ENCODE measurements at regions not wholly inside any gene's neighbourhood (a gene's known extent, or its start where the extent isn't known, plus 50 kb on each side); places are given as distances from the start of the nearest gene placed in this dataset.

DNA sequence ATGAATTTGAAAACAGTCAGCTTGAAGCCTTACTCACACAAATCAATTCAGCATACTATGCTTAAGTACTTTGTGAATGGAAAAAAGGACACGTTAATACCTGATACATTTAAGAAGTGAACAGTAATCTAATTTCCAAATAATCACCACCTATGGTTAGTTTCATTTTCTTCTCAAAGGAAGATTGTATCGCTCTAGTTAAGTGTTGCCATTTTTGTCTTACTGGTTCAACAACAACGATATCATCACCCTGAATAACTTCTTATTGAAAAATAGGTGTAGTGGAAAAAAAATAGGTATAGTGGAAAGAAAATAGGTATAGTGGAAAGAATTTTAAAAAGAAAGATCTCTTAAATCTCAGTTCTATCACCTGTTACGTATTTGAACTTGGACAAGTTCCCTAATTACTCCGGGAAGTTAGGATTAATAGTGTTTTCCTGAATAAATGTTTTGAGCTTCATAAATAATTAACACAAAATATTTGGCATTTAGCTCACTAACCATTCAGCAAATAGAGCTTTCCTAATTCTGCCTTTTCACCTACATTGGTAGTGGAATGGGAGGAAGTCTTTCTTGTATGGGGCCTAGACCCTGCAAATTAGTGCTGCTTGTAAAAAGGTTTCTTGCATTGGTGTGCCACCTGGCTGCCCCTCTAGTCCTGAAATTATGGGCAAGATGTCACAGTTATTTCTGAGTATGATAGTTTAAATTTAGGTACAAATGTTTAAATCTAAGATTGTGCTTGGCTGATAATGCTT lies 502.6 kb upstream of the NMUR2 start (continued):
- TF ChIP-seq, protein P1, sequence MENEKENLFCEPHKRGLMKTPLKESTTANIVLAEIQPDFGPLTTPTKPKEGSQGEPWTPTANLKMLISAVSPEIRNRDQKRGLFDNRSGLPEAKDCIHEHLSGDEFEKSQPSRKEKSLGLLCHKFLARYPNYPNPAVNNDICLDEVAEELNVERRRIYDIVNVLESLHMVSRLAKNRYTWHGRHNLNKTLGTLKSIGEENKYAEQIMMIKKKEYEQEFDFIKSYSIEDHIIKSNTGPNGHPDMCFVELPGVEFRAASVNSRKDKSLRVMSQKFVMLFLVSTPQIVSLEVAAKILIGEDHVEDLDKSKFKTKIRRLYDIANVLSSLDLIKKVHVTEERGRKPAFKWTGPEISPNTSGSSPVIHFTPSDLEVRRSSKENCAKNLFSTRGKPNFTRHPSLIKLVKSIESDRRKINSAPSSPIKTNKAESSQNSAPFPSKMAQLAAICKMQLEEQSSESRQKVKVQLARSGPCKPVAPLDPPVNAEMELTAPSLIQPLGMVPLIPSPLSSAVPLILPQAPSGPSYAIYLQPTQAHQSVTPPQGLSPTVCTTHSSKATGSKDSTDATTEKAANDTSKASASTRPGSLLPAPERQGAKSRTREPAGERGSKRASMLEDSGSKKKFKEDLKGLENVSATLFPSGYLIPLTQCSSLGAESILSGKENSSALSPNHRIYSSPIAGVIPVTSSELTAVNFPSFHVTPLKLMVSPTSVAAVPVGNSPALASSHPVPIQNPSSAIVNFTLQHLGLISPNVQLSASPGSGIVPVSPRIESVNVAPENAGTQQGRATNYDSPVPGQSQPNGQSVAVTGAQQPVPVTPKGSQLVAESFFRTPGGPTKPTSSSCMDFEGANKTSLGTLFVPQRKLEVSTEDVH (IDR thresholded peaks at IDR 0.05; ENCODE audit: low read depth, partially characterized antibody) = no peak
- TF ChIP-seq BMI1 (IDR thresholded peaks at IDR 0.05; ENCODE audit: borderline replicate concordance) = no peak
- no peak for TF ChIP-seq ETV6 (conservative IDR thresholded peaks at IDR 0.05 in 1 of 2, IDR thresholded peaks at IDR 0.05 in 1 of 2; ENCODE audit: borderline replicate concordance in 1 of 2, low read depth in 1 of 2)
- TF ChIP-seq, protein P2, sequence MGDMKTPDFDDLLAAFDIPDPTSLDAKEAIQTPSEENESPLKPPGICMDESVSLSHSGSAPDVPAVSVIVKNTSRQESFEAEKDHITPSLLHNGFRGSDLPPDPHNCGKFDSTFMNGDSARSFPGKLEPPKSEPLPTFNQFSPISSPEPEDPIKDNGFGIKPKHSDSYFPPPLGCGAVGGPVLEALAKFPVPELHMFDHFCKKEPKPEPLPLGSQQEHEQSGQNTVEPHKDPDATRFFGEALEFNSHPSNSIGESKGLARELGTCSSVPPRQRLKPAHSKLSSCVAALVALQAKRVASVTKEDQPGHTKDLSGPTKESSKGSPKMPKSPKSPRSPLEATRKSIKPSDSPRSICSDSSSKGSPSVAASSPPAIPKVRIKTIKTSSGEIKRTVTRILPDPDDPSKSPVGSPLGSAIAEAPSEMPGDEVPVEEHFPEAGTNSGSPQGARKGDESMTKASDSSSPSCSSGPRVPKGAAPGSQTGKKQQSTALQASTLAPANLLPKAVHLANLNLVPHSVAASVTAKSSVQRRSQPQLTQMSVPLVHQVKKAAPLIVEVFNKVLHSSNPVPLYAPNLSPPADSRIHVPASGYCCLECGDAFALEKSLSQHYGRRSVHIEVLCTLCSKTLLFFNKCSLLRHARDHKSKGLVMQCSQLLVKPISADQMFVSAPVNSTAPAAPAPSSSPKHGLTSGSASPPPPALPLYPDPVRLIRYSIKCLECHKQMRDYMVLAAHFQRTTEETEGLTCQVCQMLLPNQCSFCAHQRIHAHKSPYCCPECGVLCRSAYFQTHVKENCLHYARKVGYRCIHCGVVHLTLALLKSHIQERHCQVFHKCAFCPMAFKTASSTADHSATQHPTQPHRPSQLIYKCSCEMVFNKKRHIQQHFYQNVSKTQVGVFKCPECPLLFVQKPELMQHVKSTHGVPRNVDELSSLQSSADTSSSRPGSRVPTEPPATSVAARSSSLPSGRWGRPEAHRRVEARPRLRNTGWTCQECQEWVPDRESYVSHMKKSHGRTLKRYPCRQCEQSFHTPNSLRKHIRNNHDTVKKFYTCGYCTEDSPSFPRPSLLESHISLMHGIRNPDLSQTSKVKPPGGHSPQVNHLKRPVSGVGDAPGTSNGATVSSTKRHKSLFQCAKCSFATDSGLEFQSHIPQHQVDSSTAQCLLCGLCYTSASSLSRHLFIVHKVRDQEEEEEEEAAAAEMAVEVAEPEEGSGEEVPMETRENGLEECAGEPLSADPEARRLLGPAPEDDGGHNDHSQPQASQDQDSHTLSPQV (IDR thresholded peaks at IDR 0.05) = no peak
- TF ChIP-seq, protein P3, sequence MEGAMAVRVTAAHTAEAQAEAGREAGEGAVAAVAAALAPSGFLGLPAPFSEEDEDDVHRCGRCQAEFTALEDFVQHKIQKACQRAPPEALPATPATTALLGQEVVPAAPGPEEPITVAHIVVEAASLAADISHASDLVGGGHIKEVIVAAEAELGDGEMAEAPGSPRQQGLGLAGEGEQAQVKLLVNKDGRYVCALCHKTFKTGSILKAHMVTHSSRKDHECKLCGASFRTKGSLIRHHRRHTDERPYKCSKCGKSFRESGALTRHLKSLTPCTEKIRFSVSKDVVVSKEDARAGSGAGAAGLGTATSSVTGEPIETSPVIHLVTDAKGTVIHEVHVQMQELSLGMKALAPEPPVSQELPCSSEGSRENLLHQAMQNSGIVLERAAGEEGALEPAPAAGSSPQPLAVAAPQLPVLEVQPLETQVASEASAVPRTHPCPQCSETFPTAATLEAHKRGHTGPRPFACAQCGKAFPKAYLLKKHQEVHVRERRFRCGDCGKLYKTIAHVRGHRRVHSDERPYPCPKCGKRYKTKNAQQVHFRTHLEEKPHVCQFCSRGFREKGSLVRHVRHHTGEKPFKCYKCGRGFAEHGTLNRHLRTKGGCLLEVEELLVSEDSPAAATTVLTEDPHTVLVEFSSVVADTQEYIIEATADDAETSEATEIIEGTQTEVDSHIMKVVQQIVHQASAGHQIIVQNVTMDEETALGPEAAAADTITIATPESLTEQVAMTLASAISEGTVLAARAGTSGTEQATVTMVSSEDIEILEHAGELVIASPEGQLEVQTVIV (IDR thresholded peaks at IDR 0.05; ENCODE audit: borderline replicate concordance, partially characterized antibody) = no peak
- TF ChIP-seq MXI1 (IDR thresholded peaks at IDR 0.05; ENCODE audit: low read depth, low read length) = no peak
- no peak for TF ChIP-seq MYB (IDR thresholded peaks at IDR 0.05; ENCODE audit: borderline replicate concordance, low read depth, low read length)
